ENCODE measurements at regions not wholly inside any gene's neighbourhood (a gene's known extent, or its start where the extent isn't known, plus 50 kb on each side); places are given as distances from the start of the nearest gene placed in this dataset.

DNA sequence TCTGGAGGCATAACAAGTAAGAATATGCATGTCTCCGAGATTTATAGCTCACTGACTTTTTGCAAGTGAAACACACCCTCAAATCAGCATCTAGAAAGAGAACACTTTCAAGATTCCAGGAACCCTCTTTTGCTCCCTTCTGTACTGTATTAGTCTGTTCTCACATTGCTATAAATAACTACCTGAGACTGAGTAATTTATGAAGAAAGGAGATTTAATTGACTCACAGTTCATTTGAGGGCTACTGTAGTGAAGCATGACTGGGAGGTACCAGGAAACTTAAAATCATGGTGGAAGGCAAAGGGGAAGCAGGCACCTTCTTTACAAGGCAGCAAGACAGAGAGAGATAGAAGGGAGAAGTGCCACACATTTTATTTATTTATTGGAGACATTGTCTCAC, 269.9 kb downstream of the UTRN start:
- H3K27ac ChIP-seq, result no peak overlapping the region
- DNase-seq (ENCODE audit: low spot score), result no peak
- peaks cover 42% of the 10 kb centered on the region for H3K36me3 ChIP-seq
- H3K9me3 ChIP-seq, result no peaks in the 10 kb centered on the region
- TF ChIP-seq, protein P1, sequence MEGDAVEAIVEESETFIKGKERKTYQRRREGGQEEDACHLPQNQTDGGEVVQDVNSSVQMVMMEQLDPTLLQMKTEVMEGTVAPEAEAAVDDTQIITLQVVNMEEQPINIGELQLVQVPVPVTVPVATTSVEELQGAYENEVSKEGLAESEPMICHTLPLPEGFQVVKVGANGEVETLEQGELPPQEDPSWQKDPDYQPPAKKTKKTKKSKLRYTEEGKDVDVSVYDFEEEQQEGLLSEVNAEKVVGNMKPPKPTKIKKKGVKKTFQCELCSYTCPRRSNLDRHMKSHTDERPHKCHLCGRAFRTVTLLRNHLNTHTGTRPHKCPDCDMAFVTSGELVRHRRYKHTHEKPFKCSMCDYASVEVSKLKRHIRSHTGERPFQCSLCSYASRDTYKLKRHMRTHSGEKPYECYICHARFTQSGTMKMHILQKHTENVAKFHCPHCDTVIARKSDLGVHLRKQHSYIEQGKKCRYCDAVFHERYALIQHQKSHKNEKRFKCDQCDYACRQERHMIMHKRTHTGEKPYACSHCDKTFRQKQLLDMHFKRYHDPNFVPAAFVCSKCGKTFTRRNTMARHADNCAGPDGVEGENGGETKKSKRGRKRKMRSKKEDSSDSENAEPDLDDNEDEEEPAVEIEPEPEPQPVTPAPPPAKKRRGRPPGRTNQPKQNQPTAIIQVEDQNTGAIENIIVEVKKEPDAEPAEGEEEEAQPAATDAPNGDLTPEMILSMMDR (IDR thresholded peaks at IDR 0.05), result no peak
- no peaks in the 10 kb centered on the region for H3K27me3 ChIP-seq
- H3K4me3 ChIP-seq, result no peak overlapping the region
- no peaks in the 10 kb centered on the region for H3K4me1 ChIP-seq

DNA sequence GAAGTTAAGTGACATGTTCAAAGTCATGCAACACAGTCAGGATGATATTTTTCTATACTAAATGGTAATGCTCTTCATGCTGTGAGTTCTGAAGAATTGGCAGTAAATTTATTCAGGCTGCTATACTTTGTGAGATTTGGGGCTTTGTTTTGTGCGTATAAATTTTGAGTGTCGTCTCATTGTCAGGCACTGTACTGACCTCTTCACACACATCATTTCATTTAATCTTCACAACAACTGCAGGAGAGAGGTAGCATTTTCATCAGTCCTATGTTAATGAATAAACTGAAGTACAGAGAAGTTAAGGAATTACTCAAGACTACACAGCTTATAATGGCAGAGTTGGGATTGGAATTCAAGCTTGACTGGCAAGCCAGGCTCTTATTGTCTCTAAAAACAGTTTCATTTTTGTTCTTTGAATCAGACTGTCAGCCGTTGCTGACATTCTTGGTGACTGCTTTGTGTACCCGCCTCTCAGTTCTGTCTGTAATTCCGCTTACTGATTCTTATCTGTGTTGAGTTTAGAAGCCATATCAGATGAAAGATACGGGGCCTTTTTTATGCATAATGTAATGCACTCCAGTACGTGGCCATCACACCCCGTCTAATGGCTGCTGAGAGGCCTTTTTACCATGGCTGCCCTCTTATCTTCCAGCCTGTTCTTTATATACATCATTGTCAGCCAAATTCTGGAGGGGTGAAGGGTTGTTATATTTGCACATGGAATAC, 274.9 kb downstream of the UTRN start:
- H3K27me3 ChIP-seq, result no peaks in the 10 kb centered on the region
- no peak overlapping the region for H3K27ac ChIP-seq
- peaks cover 15% of the 10 kb centered on the region for H3K36me3 ChIP-seq
- H3K4me1 ChIP-seq, result no peaks in the 10 kb centered on the region
- H3K9me3 ChIP-seq, result no peaks in the 10 kb centered on the region
- no peak overlapping the region for H3K4me3 ChIP-seq
- TF ChIP-seq, protein P1 (IDR thresholded peaks at IDR 0.05), result no peak
- no peak for DNase-seq (ENCODE audit: low spot score)

DNA sequence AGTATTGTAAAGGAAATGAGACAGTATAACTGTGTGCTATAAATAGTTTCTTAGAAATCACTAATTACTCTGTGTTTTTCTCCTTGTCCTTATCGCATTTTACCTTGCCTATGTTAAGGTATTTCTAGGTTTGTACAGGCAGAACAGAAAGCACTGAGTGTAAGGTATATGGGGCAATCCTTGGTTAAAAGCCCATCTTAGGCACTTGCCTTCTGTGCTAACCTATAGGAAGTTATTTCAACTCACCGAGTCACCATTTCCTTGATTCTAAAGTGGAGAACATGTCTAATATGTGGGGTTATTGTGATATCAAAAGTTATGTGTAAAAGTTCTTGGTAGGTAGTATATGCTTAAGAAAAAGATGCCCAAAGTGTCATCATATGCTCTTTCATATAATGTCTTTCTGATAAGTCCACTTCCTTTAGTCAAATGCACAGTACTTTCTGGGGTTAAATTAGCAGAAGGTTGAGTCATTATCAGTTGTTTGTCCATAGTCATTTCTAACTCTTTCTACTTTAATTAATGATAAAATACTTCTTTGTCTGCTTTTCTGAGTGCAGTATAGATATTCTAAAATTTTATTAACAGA, 276.4 kb downstream of the UTRN start:
- DNase-seq (ENCODE audit: low spot score), result no peak
- peaks cover 5% of the 10 kb centered on the region for H3K36me3 ChIP-seq
- TF ChIP-seq, protein P1 (IDR thresholded peaks at IDR 0.05), result no peak
- H3K9me3 ChIP-seq, result no peaks in the 10 kb centered on the region
- H3K27me3 ChIP-seq, result no peaks in the 10 kb centered on the region
- H3K4me1 ChIP-seq, result no peaks in the 10 kb centered on the region
- no peak overlapping the region for H3K27ac ChIP-seq
- no peak overlapping the region for H3K4me3 ChIP-seq

GRCh38 chr6:144564202-144564601, 279.1 kb downstream of the UTRN start:
- H3K4me3 ChIP-seq, result no peak overlapping the region
- DNase-seq (ENCODE audit: low spot score), result no peak
- H3K4me1 ChIP-seq, result no peaks in the 10 kb centered on the region
- H3K27ac ChIP-seq, result no peak overlapping the region
- H3K9me3 ChIP-seq, result no peaks in the 10 kb centered on the region
- H3K27me3 ChIP-seq, result no peaks in the 10 kb centered on the region
- TF ChIP-seq, protein P1 (IDR thresholded peaks at IDR 0.05), result no peak
- H3K36me3 ChIP-seq, result no peaks in the 10 kb centered on the region

GRCh38 chr6:144566868-144567615, 281.9 kb downstream of the UTRN start:
- Histone ChIP-seq H3K36me3 (peaks cover 11% of the 10 kb centered on the region), H3K4me1 (no peaks in the 10 kb centered on the region), H3K9me3 (no peaks in the 10 kb centered on the region), H3K27me3 (no peaks in the 10 kb centered on the region), H3K4me3 (no peak overlapping the region), H3K27ac (no peak overlapping the region)
- TF ChIP-seq, protein P1 (IDR thresholded peaks at IDR 0.05), result no peak
- no peak for DNase-seq (ENCODE audit: low spot score)
